Psoas muscle (tissue), 7 donors: ENCODE measurements at regions not wholly inside any gene's neighbourhood (a gene's known extent, or its start where the extent isn't known, plus 50 kb on each side); places are given as distances from the start of the nearest gene placed in this dataset.

ENCODE experiments used
- ATAC-seq, 4 donors: fragments of 200-7000 bp; cut with Tn5 transposase; one replicate each; pipeline ENCODE4 v1.9.1; 2020; ENCODE audit warnings: moderate library complexity in 3 of 4, mild to moderate bottlenecking in 2 of 4
- DNase-seq, 2 donors: peaks; one replicate each; pipeline ENCODE4 v3.0.0-alpha.2; 2020
- H3K27ac ChIP-seq: fragments of 200-600 bp; one replicate; pipeline ENCODE4 v1.8.0; 2022
- H3K27me3 ChIP-seq, 3 donors: fragments of 200-600 bp in 1 of 3; one replicate each; pipeline versions ENCODE4 v1.6.1 to v1.8.0; 2013 to 2022; ENCODE audit warnings: low read length in 2 of 3, mild to moderate bottlenecking in 2 of 3, moderate library complexity in 1 of 3; ENCODE audit not compliant: insufficient read depth in 3 of 3
- H3K36me3 ChIP-seq, 2 donors: fragments of 200-600 bp in 1 of 2; one replicate each; pipeline versions ENCODE4 v1.6.1 to v1.8.0; 2013 to 2022; ENCODE audit warnings: low read depth in 1 of 2, mild to moderate bottlenecking in 1 of 2, moderate library complexity in 1 of 2; ENCODE audit not compliant: insufficient read depth in 1 of 2
- H3K4me1 ChIP-seq: fragments of 200-600 bp; one replicate; pipeline ENCODE4 v1.8.0; 2022
- H3K4me3 ChIP-seq: fragments of 200-600 bp; one replicate; pipeline ENCODE4 v1.8.0; 2022; ENCODE audit warnings: mild to moderate bottlenecking
- H3K9me3 ChIP-seq: fragments of 200-600 bp; one replicate; pipeline ENCODE4 v1.8.0; 2022
- WGBS, 3 donors: extraction: QIAGEN DNeasy Blood & Tissue Kit; methylation state at CpG; one replicate each; pipeline versions ENCODE4 v1.1.6 to v1.1.7; 2013; 5-methylcytosine and 5-hydroxymethylcytosine counted together
- intact Hi-C, 2 donors: fragments of 100-400 bp; cut with DNase I; formaldehyde crosslinking; loops; one replicate each; pipeline versions ENCODE4 v1.11.0 to v1.14.2; 2022
- TF ChIP-seq, protein P1 (sequence below): fragments of 200-600 bp; IDR thresholded peaks from one replicate; pipeline ENCODE4 v1.8.0; 2022; ENCODE audit warnings: antibody characterized with exemption
- donor health status: healthy with polysubstance abuse.
- donor health status: DM: no; HTN: no; CAD: no; lungs with moderate emphysema.
- donor health status: Bipolar disorder and iron deficiency.
- donor health status: healthy.
- donor health status: DM: yes; HTN: yes; CAD: no.
- donor health status: DM: no; HTN: no; CAD: no.
- donor health status: DM: yes; HTN: yes; CAD: no.

DNA sequence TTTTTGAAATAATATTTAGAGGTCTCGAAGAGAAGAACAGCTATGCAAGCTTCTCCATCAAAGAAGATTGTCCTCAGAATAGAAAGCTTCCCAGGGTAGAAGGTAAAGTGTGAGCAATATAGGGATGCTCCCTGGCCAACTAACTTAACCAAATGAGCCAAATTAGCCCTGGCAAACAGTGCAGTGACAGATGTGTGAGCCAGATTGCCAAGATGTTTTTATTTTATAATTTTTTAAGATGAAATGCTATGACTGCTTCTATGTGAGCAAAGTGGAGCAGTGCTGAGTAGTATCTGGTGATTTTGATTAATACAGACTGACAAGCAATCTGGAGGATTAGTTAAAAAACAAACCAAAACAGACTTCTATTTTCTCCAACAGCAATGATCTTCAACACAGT lies 202.1 kb downstream of the NOVA1 start:
- TF ChIP-seq, protein P1, sequence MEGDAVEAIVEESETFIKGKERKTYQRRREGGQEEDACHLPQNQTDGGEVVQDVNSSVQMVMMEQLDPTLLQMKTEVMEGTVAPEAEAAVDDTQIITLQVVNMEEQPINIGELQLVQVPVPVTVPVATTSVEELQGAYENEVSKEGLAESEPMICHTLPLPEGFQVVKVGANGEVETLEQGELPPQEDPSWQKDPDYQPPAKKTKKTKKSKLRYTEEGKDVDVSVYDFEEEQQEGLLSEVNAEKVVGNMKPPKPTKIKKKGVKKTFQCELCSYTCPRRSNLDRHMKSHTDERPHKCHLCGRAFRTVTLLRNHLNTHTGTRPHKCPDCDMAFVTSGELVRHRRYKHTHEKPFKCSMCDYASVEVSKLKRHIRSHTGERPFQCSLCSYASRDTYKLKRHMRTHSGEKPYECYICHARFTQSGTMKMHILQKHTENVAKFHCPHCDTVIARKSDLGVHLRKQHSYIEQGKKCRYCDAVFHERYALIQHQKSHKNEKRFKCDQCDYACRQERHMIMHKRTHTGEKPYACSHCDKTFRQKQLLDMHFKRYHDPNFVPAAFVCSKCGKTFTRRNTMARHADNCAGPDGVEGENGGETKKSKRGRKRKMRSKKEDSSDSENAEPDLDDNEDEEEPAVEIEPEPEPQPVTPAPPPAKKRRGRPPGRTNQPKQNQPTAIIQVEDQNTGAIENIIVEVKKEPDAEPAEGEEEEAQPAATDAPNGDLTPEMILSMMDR: no peak
- intact Hi-C loops: no loop called here
- Histone ChIP-seq H3K4me1 (no peaks in the 10 kb centered on the region), H3K36me3 (no peaks in the 10 kb centered on the region), H3K9me3 (no peaks in the 10 kb centered on the region), H3K4me3 (no peak overlapping the region), H3K27me3 (no peaks in the 10 kb centered on the region), H3K27ac (no peak overlapping the region)
- WGBS, 3 donors: 68 to 85% (median 77%) methylated on average over 1 of the region's 1 CpG
- DNase-seq (no peak), ATAC-seq (no peak)

DNA sequence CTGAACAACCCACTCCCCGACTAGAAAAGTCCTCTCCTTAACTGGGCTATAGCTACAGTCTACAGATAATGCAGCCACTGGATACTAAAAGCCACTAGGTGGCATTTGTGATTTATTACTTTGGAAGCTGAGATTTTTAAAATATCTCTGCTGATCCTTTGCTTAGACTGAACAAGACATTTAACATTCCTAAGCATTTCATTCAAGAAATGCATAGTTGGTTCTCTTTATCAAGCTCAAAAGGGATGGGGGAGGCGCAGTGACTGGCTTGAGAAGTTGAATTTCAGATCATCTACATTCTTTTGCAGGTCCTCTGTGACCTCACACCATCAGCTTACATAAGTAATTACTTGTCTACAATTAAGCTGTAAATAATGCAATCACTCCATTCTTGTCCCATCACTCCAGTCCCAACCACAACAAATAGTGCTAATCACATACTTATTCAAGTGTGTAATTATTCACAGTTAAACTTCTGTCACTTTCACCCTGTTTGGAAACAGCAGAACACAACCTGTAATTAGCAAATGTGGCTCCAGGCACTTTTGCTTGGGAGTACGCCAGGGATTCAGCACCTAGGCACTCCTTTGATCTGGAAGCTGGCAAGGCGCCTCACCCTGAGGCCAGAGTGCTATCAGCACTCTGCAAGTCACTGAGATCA lies 203.6 kb downstream of the NOVA1 start:
- no peak overlapping the region for H3K4me3 ChIP-seq
- WGBS, 3 donors: 35 to 43% (median 43%) methylated on average over 4 of the region's 4 CpGs
- H3K4me1 ChIP-seq: no peaks in the 10 kb centered on the region
- intact Hi-C loops: no loop called here
- no peaks in the 10 kb centered on the region for H3K9me3 ChIP-seq
- DNase-seq (no peak), ATAC-seq (no peak)
- no peaks in the 10 kb centered on the region for H3K36me3 ChIP-seq
- TF ChIP-seq, protein P1: no peak
- no peak overlapping the region for H3K27ac ChIP-seq
- no peaks in the 10 kb centered on the region for H3K27me3 ChIP-seq

DNA sequence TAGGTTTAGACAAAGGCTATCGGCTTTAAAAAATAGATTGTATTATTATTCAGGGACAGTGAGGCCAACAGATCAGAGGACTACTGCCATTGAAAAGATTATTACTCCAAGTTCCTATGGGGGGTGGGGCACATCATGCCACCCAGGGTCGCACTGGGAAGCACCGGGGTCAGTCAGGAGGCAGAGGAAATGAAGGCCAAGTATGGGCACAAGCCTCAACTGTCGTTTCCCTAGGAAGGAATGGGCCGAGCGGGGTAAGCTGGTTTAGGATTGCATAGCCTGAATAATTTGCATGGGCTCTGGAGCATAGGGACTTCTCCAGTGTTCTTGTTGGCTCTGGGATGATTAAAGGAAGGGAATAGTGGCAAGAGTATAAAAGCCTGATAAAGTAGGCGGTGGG lies 205.3 kb downstream of the NOVA1 start:
- Histone ChIP-seq H3K4me1 (no peaks in the 10 kb centered on the region), H3K9me3 (no peaks in the 10 kb centered on the region), H3K27ac (no peak overlapping the region), H3K4me3 (no peak overlapping the region), H3K27me3 (no peaks in the 10 kb centered on the region), H3K36me3 (no peaks in the 10 kb centered on the region)
- DNase-seq: no peak
- intact Hi-C loops: no loop called here
- no peak for ATAC-seq
- TF ChIP-seq, protein P1: no peak
- 58 to 64% (median 60%) methylated on average over 7 of the region's 7 CpGs for WGBS, 3 donors

DNA sequence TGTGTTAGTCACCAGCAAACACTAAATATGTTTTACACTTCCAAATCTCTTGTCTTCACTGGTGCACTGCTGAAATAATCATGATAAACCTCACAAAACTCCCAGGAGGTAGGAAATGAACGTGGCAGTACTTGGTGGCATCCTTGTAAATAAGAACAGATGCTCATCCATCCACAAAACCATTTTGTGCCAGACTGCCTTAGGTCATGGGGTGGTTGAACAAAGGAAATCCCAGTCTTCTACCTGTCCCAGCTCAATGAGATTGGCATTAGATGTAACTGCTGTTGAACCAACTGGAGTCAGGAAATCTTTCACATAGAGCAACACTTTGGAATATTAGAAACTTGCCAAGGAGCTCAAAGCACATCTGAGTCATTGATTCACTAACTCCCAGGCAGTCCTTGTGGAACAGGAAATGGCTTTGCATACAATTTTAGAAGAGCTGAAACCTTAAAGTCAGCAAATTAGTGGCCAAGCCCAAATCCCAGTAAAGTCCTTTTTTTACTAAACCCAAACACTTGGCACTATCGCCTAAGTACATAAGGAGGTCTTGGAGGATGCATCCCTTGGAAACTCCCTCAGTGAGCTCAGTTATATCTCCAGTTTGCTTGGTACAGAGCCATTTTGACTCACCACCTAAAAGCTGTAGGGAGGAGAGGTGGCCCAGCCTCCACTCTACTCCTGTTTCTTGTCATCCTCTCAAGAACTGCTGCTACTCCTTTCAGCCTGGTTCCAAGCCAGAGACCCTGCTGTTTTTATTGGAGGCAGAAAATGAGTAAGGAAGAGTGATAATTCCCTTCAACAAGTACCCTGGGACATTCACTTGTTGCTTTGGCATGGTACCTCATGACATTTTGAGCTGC lies 208.0 kb downstream of the NOVA1 start:
- Histone ChIP-seq H3K36me3 (no peaks in the 10 kb centered on the region), H3K4me3 (no peak overlapping the region), H3K9me3 (no peaks in the 10 kb centered on the region), H3K27me3 (no peaks in the 10 kb centered on the region), H3K27ac (no peak overlapping the region), H3K4me1 (no peaks in the 10 kb centered on the region)
- 55 to 67% (median 63%) methylated on average over 2 of the region's 2 CpGs for WGBS, 3 donors
- intact Hi-C loops: no loop called here
- TF ChIP-seq, protein P1: no peak
- ATAC-seq (no peak), DNase-seq (no peak)
